ENCODE measurements at regions not wholly inside any gene's neighbourhood (a gene's known extent, or its start where the extent isn't known, plus 50 kb on each side); places are given as distances from the start of the nearest gene placed in this dataset.

DNA sequence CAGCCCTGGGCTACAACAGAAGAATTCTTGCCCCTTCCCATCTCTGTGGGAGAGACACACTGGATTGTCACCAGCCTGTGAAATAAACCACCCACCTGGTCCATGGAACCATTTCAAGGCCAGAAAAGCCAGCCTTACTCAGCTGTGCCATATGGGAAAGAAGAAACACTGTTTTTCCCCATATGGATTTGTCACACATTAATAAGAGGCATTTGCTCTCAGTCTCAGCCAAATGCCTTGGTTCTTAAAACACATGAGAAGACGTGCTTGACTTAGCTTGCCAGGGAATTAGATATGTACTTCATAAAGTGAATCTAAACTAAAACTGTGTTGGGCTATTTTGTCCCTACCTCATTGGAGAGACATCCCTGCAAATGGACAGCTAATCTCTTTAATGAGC is 308.6 kb upstream of the TNP1 start:
- H3K9ac ChIP-seq (ENCODE audit: low read length), result no peak overlapping the region
- no peaks in the 10 kb centered on the region for H3F3A ChIP-seq (ENCODE audit: insufficient read depth)
- no peak overlapping the region for H3K4me2 ChIP-seq (ENCODE audit: low read depth, low read length, poor library complexity, severe bottlenecking)
- no peak overlapping the region for H3K4me3 ChIP-seq (ENCODE audit: insufficient read depth, low read length, poor library complexity, severe bottlenecking)
- H3K79me2 ChIP-seq (ENCODE audit: insufficient read depth, low read length), result no peaks in the 10 kb centered on the region
- H3K9me3 ChIP-seq (ENCODE audit: insufficient read depth, low read length), result 0 out of 2 replicates have a peak, but pooled peaks cover 5% of the 10 kb centered on the region
- H3K27me3 ChIP-seq (ENCODE audit: low read length), result no peaks in the 10 kb centered on the region
- H3K36me3 ChIP-seq (ENCODE audit: low read length), result no peaks in the 10 kb centered on the region
- H3K9me2 ChIP-seq (replicated peaks; ENCODE audit: insufficient read depth, low read length), result no peaks in the 10 kb centered on the region
- no peak overlapping the region for H2AFZ ChIP-seq (ENCODE audit: low read depth, low read length, severe bottlenecking)
- TF ChIP-seq EZH2phosphoT487 (conservative IDR thresholded peaks at IDR 0.05; ENCODE audit: low read length), result no peak
- TF ChIP-seq, protein P1, sequence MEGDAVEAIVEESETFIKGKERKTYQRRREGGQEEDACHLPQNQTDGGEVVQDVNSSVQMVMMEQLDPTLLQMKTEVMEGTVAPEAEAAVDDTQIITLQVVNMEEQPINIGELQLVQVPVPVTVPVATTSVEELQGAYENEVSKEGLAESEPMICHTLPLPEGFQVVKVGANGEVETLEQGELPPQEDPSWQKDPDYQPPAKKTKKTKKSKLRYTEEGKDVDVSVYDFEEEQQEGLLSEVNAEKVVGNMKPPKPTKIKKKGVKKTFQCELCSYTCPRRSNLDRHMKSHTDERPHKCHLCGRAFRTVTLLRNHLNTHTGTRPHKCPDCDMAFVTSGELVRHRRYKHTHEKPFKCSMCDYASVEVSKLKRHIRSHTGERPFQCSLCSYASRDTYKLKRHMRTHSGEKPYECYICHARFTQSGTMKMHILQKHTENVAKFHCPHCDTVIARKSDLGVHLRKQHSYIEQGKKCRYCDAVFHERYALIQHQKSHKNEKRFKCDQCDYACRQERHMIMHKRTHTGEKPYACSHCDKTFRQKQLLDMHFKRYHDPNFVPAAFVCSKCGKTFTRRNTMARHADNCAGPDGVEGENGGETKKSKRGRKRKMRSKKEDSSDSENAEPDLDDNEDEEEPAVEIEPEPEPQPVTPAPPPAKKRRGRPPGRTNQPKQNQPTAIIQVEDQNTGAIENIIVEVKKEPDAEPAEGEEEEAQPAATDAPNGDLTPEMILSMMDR (IDR thresholded peaks at IDR 0.05; ENCODE audit: insufficient read depth, low read length, poor library complexity, severe bottlenecking), result no peak
- H3K27ac ChIP-seq (ENCODE audit: low read depth, low read length), result no peak overlapping the region
- no peaks in the 10 kb centered on the region for H4K20me1 ChIP-seq (ENCODE audit: low read depth, low read length)

DNA sequence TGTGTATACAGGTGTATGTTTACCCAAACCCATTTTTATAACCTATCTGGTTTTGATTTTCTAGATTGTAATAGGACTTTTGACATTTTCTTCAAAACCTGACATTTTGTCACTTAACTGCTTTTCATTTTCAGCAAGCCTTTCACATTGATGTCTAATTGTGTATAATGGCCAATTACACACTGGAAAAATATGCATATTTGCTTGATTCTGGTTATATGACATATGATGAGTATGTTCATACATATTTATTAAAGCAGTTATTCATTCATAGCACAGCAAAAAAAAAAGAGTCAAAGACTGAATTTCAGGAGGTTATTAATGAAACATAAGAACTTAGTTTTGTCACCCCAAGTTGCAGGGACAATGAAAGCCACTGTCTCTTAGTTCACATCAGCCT is 307.7 kb upstream of the TNP1 start:
- Histone ChIP-seq H3K36me3 (ENCODE audit: low read length) (no peaks in the 10 kb centered on the region), H3K9ac (ENCODE audit: low read length) (no peak overlapping the region), H3K9me2 (replicated peaks; ENCODE audit: insufficient read depth, low read length) (no peaks in the 10 kb centered on the region), H3F3A (ENCODE audit: insufficient read depth) (no peaks in the 10 kb centered on the region), H3K9me3 (ENCODE audit: insufficient read depth, low read length) (0 out of 2 replicates have a peak, but pooled peaks cover 5% of the 10 kb centered on the region), H3K27ac (ENCODE audit: low read depth, low read length) (no peak overlapping the region), H3K79me2 (ENCODE audit: insufficient read depth, low read length) (no peaks in the 10 kb centered on the region), H3K4me2 (ENCODE audit: low read depth, low read length, poor library complexity, severe bottlenecking) (no peak overlapping the region), H3K4me3 (ENCODE audit: insufficient read depth, low read length, poor library complexity, severe bottlenecking) (no peak overlapping the region), H2AFZ (ENCODE audit: low read depth, low read length, severe bottlenecking) (no peak overlapping the region), H3K27me3 (ENCODE audit: low read length) (no peaks in the 10 kb centered on the region), H4K20me1 (ENCODE audit: low read depth, low read length) (no peaks in the 10 kb centered on the region)
- TF ChIP-seq EZH2phosphoT487 (conservative IDR thresholded peaks at IDR 0.05; ENCODE audit: low read length), result no peak
- TF ChIP-seq, protein P1 (IDR thresholded peaks at IDR 0.05; ENCODE audit: insufficient read depth, low read length, poor library complexity, severe bottlenecking), result no peak

DNA sequence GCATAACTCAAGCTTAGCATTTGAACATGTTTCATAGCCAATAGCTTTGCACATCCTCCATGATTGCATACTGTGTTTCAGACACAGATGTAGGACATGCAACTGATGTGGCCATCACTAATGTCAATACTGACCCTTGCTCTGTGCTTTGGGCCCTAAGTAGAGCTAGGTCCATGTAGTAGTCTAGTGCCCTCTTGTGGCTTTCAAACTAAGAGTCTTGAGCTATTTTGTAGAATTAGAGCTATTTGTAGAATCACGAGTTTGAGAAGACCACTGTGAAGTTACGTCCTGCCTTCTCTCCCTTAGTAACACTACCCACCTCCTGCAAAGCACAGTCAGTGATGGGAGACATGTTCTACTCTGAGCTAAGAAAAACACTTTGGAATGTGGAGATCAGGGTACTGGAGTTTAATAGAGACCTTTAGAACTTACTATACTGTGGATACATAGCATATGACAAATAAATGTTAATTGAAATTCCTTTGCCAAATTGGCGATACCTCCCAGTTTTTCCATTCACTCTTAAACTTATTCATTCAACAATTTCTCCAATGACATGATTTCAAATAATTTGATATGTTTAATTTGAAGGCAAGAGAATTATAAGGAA is 306.5 kb upstream of the TNP1 start:
- TF ChIP-seq EZH2phosphoT487 (conservative IDR thresholded peaks at IDR 0.05; ENCODE audit: low read length), result no peak
- TF ChIP-seq, protein P1 (IDR thresholded peaks at IDR 0.05; ENCODE audit: insufficient read depth, low read length, poor library complexity, severe bottlenecking), result no peak
- Histone ChIP-seq H3K9me3 (ENCODE audit: insufficient read depth, low read length) (no peaks in the 10 kb centered on the region), H3K9ac (ENCODE audit: low read length) (no peak overlapping the region), H3K4me3 (ENCODE audit: insufficient read depth, low read length, poor library complexity, severe bottlenecking) (no peak overlapping the region), H3K4me2 (ENCODE audit: low read depth, low read length, poor library complexity, severe bottlenecking) (no peak overlapping the region), H3K27me3 (ENCODE audit: low read length) (no peaks in the 10 kb centered on the region), H3F3A (ENCODE audit: insufficient read depth) (no peaks in the 10 kb centered on the region), H3K79me2 (ENCODE audit: insufficient read depth, low read length) (no peaks in the 10 kb centered on the region), H2AFZ (ENCODE audit: low read depth, low read length, severe bottlenecking) (no peak overlapping the region), H4K20me1 (ENCODE audit: low read depth, low read length) (no peaks in the 10 kb centered on the region), H3K9me2 (replicated peaks; ENCODE audit: insufficient read depth, low read length) (no peaks in the 10 kb centered on the region), H3K27ac (ENCODE audit: low read depth, low read length) (no peak overlapping the region), H3K36me3 (ENCODE audit: low read length) (no peaks in the 10 kb centered on the region)

Measured in SU-DHL-6 (cell line).